ENCODE measurements at regions not wholly inside any gene's neighbourhood (a gene's known extent, or its start where the extent isn't known, plus 50 kb on each side); places are given as distances from the start of the nearest gene placed in this dataset.
A peak's percentile ranks its signal among the peaks of the same experiment; 100 is the strongest.

- DNase-seq: no peak
These were observed 336.6 kb downstream of the SMAD2 start for GRCh38 chr18:47593744-47594472.

GRCh38 chr18:47591429-47591828 lies 339.0 kb downstream of the SMAD2 start:
- DNase-seq: no peak

- no peak for DNase-seq
These were observed 336.1 kb upstream of the SKOR2 start for GRCh38 chr18:47587587-47587986.

GRCh38 chr18:47586418-47587070 lies 335.1 kb upstream of the SKOR2 start:
- DNase-seq: no peak

- no peak for DNase-seq
These were observed 334.5 kb upstream of the SKOR2 start for GRCh38 chr18:47585914-47586313.

- DNase-seq: no peak
These were observed 333.7 kb upstream of the SKOR2 start for GRCh38 chr18:47585136-47585535.

- no peak for DNase-seq
These were observed 330.6 kb upstream of the SKOR2 start for GRCh38 chr18:47582093-47582492.

GRCh38 chr18:47577520-47577919 lies 326.1 kb upstream of the SKOR2 start:
- no peak for DNase-seq

GRCh38 chr18:47574966-47575365 lies 323.5 kb upstream of the SKOR2 start:
- DNase-seq: no peak

DNA sequence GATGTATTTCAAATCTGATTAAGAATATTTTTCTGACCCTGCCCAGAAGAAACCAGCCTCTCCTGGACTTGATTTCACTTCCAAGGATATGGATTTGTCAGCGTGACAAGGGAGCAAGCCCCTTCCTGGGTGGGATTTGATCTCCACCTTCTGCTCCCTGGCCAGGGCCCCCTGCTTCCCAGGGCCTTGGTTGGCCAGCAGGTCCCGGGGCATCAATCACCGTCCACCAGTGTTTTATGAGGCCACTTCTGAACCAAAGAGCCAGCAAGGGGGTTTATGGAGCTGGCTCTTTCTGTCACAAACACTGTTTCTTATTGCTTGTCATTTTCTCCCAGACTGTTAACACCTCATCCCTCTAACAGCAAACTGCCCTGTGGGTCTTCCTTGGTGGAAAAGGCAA lies 320.5 kb upstream of the SKOR2 start:
- no peak for DNase-seq

DNA sequence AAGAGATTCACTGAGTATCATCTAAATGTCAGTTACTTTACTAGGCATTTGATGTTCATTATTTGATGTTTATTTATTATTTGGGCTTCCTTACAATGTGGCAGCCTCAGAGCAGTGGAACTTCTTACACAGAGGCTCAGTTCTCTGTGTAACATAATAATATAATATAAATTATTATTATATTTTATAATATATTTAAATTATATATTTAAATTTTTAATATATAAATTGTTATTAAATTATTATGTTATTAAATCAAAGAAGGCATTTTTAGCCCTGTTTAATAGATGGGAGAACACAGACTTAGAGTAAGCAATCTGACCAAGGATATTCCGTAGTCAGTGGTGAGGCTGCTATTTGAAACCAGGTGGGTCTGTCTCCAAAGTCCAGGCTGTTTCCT lies 315.3 kb upstream of the SKOR2 start:
- no peak for DNase-seq

DNA sequence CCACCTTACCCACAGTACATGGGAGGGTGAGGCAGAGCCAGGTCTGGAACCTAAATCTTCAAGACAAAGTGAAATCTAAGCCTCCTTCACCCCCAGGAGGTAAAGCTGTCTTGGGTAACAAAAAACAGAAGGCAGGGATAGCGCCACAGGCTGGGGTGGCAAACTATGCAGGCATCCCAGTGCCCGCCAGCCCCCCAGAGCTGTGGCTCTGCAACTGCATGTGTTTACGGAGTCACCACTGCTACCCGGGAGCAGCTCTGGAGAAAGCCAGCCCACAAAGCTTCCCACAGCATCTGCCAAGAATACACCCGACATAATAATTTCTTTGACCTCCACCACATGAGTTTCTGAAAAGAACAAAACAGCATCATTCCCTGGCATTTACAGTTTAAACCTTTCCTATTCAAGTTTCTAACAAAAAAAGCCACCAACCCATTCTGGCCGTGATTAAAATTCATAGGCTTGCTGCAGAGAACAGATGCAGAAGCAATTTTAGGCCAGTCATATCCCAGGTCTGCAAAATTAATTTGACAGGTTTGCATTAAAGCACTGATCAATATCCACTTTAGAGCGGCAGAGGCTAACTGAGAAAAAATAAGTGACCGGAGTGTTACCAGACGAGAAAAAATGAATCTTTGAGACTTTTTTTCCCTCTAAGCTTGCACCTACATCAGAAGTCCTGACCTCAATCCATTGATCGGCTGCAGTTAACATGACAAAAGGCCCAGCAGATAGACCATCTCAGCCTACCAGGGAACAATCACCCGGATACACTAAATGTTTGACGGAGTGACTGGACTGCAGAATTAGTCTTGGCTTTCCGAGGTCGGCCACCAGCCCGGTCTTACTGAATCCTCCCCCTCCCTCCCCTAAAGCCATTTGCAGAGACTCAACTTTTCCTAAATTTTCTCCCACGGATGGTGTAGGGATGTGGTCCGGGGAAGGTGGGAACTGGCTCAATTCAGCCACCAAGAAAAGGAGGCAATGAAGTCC lies 309.6 kb upstream of the SKOR2 start:
- no peak for DNase-seq

- DNase-seq: no peak
These were observed 306.8 kb upstream of the SKOR2 start for GRCh38 chr18:47558110-47558750.

- DNase-seq: no peak
These were observed 305.7 kb upstream of the SKOR2 start for GRCh38 chr18:47557160-47557559.

- no peak for DNase-seq
These were observed 301.3 kb upstream of the SKOR2 start for GRCh38 chr18:47552783-47553182.

GRCh38 chr18:47550611-47551010 lies 299.2 kb upstream of the SKOR2 start:
- no peak for DNase-seq

DNA sequence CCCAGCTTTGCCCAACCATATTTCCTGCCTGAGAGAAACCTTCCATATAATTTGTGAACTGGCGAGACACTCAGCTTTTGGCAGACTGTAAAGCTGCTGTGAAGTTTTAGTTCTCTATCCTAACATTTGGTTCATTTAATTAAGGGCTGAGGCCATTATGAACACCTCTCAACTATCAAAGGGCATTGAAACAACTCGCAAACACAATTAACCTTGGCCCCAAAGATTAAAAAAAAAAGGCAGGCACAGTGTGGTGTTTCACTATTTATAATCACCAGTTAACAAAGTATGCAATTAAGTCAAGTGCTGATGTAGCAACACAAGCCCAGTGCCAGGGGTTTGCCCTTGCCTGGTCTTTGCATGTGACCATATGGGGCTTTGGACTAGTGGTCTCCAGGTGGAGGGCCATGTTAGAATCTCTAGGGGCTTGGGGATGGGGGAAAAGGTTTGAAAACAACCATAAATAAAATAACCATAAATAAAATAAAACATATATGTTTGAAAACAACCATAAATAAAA lies 297.6 kb upstream of the SKOR2 start:
- DNase-seq: no peak

- DNase-seq: no peak
These were observed 296.2 kb upstream of the SKOR2 start for GRCh38 chr18:47547539-47548202.

GRCh38 chr18:47545613-47546012 lies 294.2 kb upstream of the SKOR2 start:
- no peak for DNase-seq

DNA sequence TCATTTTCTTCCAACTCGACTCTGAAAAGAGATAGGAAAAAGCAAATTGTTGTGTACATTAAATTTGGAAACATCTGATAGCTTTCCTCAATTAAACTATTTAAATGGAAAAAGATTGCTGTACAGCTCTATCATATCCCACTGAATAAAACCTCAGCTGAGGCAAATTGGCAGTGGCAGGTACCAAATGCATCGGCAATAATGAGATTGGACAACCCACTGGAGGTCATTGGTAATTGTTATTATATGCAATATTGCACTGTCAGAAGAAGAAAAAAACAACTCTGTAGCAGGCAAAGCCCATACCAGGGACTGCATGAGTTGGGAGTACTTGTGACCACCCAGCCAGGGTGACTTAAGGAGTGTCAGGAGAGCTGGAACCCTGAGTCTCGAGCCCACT lies 291.6 kb upstream of the SKOR2 start:
- no peak for DNase-seq

DNA sequence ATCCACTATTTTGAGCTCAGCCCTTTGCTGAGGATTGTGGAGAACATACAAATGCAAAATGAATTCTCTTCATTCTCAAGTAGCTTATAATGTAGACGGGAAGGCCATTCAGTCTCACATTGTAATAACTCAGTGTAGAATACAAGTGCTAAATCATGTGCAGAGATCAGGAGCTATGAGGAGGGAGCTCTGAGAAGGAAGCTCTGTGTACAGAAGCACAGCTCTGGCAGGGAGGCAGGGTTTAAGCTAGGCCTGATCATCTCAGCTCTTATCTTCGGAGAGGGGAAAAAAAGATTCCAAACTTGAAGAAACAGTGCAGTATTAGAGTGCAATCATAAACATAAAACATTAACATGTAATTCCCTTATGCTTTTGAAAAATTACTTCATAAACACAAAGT lies 291.1 kb upstream of the SKOR2 start:
- DNase-seq: no peak

GRCh38 chr18:47531717-47532116 lies 280.3 kb upstream of the SKOR2 start:
- peak; percentile 3 for DNase-seq

Data from dermis blood vessel endothelial cell (primary cell).